ENCODE measurements at regions not wholly inside any gene's neighbourhood (a gene's known extent, or its start where the extent isn't known, plus 50 kb on each side); places are given as distances from the start of the nearest gene placed in this dataset.
A peak's percentile ranks its signal among the peaks of the same experiment; 100 is the strongest.

- no peak for DNase-seq (ENCODE audit: low read depth)
Measured at GRCh38 chr12:28601570-28602058, 411.4 kb downstream of the CCDC91 start.

GRCh38 chr12:28602786-28603185, 412.5 kb downstream of the CCDC91 start:
- no peak for DNase-seq (ENCODE audit: low read depth)

- DNase-seq (ENCODE audit: low read depth), result no peak
Measured at GRCh38 chr12:28603239-28603638, 413.0 kb downstream of the CCDC91 start.

- no peak for DNase-seq (ENCODE audit: low read depth)
Measured at GRCh38 chr12:28603801-28604200, 413.5 kb downstream of the CCDC91 start.

- no peak for DNase-seq (ENCODE audit: low read depth)
Measured at GRCh38 chr12:28604240-28604639, 414.0 kb downstream of the CCDC91 start.

GRCh38 chr12:28606967-28607557, 416.8 kb downstream of the CCDC91 start:
- no peak for DNase-seq (ENCODE audit: low read depth)

- no peak for DNase-seq (ENCODE audit: low read depth)
Measured at GRCh38 chr12:28610401-28611114, 420.3 kb downstream of the CCDC91 start.

- peak; percentile 56 for DNase-seq (ENCODE audit: low read depth)
Measured at GRCh38 chr12:28611115-28611435, 420.8 kb downstream of the CCDC91 start.

- no peak for DNase-seq (ENCODE audit: low read depth)
Measured at GRCh38 chr12:28611449-28611848, 421.2 kb downstream of the CCDC91 start.

GRCh38 chr12:28618171-28618570, 427.9 kb downstream of the CCDC91 start:
- DNase-seq (ENCODE audit: low read depth), result no peak

GRCh38 chr12:28618772-28619171, 428.5 kb downstream of the CCDC91 start:
- DNase-seq (ENCODE audit: low read depth), result no peak

- no peak for DNase-seq (ENCODE audit: low read depth)
Measured at GRCh38 chr12:28620281-28620680, 430.0 kb downstream of the CCDC91 start.

- peak; percentile 54 for DNase-seq (ENCODE audit: low read depth)
Measured at GRCh38 chr12:28622406-28622805, 432.1 kb downstream of the CCDC91 start.

- no peak for DNase-seq (ENCODE audit: low read depth)
Measured at GRCh38 chr12:28626504-28626903, 436.2 kb downstream of the CCDC91 start.

- DNase-seq (ENCODE audit: low read depth), result no peak
Measured at GRCh38 chr12:28629691-28630090, 439.4 kb downstream of the CCDC91 start.

- no peak for DNase-seq (ENCODE audit: low read depth)
Measured at GRCh38 chr12:28631831-28632230, 441.6 kb downstream of the CCDC91 start.

GRCh38 chr12:28640519-28640918, 450.3 kb downstream of the CCDC91 start:
- DNase-seq (ENCODE audit: low read depth), result no peak

GRCh38 chr12:28645436-28645835, 455.2 kb downstream of the CCDC91 start:
- no peak for DNase-seq (ENCODE audit: low read depth)

- DNase-seq (ENCODE audit: low read depth), result no peak
Measured at GRCh38 chr12:28645891-28646290, 455.6 kb downstream of the CCDC91 start.

GRCh38 chr12:28650906-28651305, 460.6 kb downstream of the CCDC91 start:
- DNase-seq (ENCODE audit: low read depth), result no peak

- DNase-seq (ENCODE audit: low read depth), result no peak
Measured at GRCh38 chr12:28652239-28652638, 462.0 kb downstream of the CCDC91 start.

- DNase-seq (ENCODE audit: low read depth), result no peak
Measured at GRCh38 chr12:28681980-28682379, 467.1 kb upstream of the FAR2 start.

GRCh38 chr12:28683366-28683765, 465.7 kb upstream of the FAR2 start:
- no peak for DNase-seq (ENCODE audit: low read depth)

Data from RPMI7951 (cell line).